ENCODE measurements at regions not wholly inside any gene's neighbourhood (a gene's known extent, or its start where the extent isn't known, plus 50 kb on each side); places are given as distances from the start of the nearest gene placed in this dataset.

GRCh38 chr6:11323666-11324452 lies 91.4 kb upstream of the NEDD9 start:
- no peak for TF ChIP-seq NFYB (CRISPR knock-in tag; IDR thresholded peaks at IDR 0.05)
- peak; percentile 90 for TF ChIP-seq ZNF331 (CRISPR knock-in tag; IDR thresholded peaks at IDR 0.05)
- no peak for TF ChIP-seq TBP (CRISPR knock-in tag; IDR thresholded peaks at IDR 0.05)
- no peak for TF ChIP-seq ZNF878 (CRISPR knock-in tag; IDR thresholded peaks at IDR 0.05)
- TF ChIP-seq SP1 (IDR thresholded peaks at IDR 0.05): no peak
- TF ChIP-seq SP1 (CRISPR knock-in tag; IDR thresholded peaks at IDR 0.05): no peak
- no peak for TF ChIP-seq MATR3 (CRISPR knock-in tag; IDR thresholded peaks at IDR 0.05)
- TF ChIP-seq POLR2A (IDR thresholded peaks at IDR 0.05; ENCODE audit: insufficient read depth in 1 of 2, low read depth in 2 of 2, low read length in 2 of 2): 0 out of 4 replicates have a peak, but pooled peaks of 1 of the 2 experiments have one; percentile 29
- TF ChIP-seq GABPB1 (CRISPR knock-in tag; IDR thresholded peaks at IDR 0.05): peak; percentile 71

Measured in HepG2 (cell line).